GM18505 (cell line): ENCODE measurements at regions not wholly inside any gene's neighbourhood (a gene's known extent, or its start where the extent isn't known, plus 50 kb on each side); places are given as distances from the start of the nearest gene placed in this dataset.

Source experiments
- ATAC-seq: cut with Tn5 transposase; IDR thresholded peaks from one replicate; pipeline ENCODE4 v1.9.1; 2021; ENCODE audit not compliant: unreplicated experiment
- POLR2A ChIP-seq: IDR thresholded peaks from 4 replicates; pipeline ENCODE4 v1.6.1; 2011; ENCODE audit warnings: borderline replicate concordance; ENCODE audit not compliant: insufficient read depth, insufficient read length; ENCODE audit errors: extremely low read depth

DNA sequence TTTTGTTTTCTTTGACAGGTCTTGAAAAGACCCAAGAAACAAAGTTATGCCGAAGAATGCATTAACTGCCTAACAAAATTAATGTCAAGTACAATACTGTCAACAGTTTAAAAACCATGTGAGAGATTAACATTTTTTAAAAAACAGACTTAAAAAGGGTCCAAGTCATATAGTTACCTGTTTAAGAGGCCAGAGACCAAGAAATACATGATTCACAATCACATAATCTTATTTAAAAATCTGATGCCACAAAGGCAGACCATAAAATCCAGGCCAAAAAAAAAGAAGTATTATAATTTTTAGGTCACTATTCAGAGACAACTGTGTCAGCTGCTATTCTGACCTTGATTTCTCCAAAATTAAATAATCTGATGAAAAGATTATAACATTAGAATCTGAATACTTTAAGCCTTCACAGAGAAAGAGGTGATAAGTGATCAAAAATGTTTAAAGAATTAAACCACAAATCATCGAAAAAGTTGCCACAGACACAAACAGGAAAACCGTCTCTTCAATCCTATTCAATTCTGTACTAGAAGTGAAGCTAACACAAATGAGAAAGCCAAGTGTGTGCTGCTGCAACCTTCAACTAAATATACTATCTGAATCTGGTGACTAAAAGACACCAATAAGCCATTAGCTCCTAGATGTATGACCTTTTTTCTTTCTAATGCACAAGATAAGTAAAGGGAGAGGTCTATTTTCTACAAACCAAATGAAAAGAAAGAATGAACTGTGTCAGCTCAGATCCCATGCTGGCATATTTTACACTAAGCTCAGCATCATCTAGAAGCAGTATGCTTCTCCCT, 286.0 kb downstream of the ZEB2 start:
- no peak for ATAC-seq

GRCh38 chr2:144233317-144233716, 286.6 kb downstream of the ZEB2 start:
- no peak for TF ChIP-seq POLR2A
- ATAC-seq = no peak

More for the DNA sequence above, 286.0 kb downstream of the ZEB2 start:
- TF ChIP-seq POLR2A = no peak

- ATAC-seq = no peak
- no peak for TF ChIP-seq POLR2A
Measured at GRCh38 chr2:144230448-144231085, 289.4 kb downstream of the ZEB2 start.

GRCh38 chr2:144230033-144230432, 289.9 kb downstream of the ZEB2 start:
- ATAC-seq = no peak

DNA sequence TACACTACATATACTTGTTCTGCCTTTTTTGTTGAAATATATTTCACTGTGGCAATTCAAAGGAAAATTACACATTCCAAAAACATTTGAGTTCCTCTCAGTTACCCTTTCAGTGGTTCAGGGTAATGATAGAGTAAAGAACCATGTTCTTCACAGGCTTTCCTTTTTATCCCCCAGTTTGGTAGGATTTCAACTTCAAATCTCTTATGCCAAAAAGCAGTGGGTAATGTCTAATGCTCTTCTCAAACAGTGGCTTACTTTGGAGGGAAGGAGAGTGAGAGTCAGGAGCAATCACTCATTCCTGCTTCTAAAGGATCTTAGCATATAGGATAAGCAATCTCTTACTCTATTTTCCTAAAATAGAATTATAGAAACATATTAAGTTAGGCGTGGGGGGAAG, 290.6 kb downstream of the ZEB2 start:
- no peak for TF ChIP-seq POLR2A
- ATAC-seq = no peak

More at GRCh38 chr2:144230033-144230432, 289.9 kb downstream of the ZEB2 start:
- TF ChIP-seq POLR2A = no peak

- no peak for TF ChIP-seq POLR2A
- ATAC-seq = no peak
Measured at GRCh38 chr2:144227427-144228105, 292.4 kb downstream of the ZEB2 start.

DNA sequence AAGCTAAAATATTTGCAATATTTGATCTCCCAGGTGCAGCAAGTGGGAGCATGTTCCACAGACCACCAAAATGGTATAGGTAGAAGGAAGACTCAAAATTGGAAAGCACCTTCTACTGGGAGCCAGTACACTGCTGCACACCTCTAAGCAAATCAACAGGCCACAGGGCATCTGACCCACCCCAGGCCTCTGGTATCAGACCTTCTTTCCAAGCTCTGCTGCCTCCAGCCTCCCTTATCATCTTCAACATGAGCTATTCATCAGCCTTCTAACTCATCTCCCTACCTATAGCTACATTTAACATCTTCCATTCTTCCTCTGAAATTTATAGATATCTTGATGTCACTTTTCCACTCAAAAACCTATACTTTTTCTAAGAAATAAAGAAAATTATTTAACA, 294.8 kb downstream of the ZEB2 start:
- TF ChIP-seq POLR2A = no peak
- ATAC-seq = no peak

- TF ChIP-seq POLR2A = no peak
- no peak for ATAC-seq
Measured at GRCh38 chr2:144224472-144224871, 295.4 kb downstream of the ZEB2 start.

DNA sequence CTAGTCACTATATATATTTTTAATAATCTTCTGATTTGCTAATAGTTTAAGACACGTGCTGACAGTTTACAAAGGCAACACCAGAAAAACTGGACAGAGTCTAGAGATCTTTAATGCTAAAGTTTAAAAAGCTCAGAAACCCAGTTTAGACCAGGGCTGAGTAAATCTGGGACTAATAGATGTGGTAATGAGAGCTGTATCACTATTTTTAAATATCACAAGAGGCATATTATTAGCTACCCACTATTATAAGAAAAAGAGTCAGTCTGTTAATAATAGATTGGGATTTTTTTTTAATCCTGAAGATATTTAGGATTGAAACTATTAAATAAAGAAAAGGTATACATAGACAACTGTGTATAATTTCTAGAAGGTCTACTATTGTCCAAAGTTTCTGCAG, 299.9 kb downstream of the ZEB2 start:
- no peak for ATAC-seq
- TF ChIP-seq POLR2A = no peak

DNA sequence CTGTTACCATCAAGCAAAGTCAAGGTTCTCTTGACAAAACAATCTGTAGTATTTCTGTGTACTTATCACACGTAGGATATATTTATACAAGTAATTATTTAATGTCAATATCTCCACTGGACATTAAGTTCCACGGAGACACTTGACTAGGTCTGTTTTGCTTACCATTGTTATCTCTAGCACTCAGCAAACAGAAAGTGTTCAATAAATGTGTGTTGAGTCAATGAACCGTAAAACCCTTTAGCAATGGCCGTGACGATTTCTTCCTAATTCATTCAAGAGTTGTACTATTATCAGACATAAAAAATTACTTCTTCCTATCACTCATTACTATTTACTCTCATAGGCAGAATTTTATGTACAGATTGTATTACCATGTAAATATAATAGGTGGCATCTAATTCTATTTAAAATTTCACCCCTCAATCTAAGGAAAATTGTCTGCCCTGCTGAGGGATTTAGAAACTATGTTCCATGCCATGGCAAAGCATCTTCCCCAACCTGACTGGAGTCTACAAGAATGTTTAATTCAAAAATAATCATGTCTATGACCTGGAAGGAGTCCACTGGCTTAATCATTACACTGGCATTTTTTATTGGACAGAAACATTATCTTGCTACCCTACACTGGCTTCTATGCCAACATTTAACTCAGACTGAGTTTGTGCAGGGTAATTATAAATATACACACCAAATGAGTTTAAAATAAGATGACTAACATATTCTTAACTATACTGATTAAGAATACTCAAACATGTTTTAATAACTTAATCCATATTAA, 301.9 kb downstream of the ZEB2 start:
- ATAC-seq = no peak

GRCh38 chr2:144215701-144216675, 303.9 kb downstream of the ZEB2 start:
- peak; percentile 72 for ATAC-seq
- TF ChIP-seq POLR2A = no peak

More for the DNA sequence above, 301.9 kb downstream of the ZEB2 start:
- TF ChIP-seq POLR2A = no peak

GRCh38 chr2:144215207-144215606, 304.7 kb downstream of the ZEB2 start:
- ATAC-seq = no peak

More at GRCh38 chr2:144215207-144215606, 304.7 kb downstream of the ZEB2 start:
- TF ChIP-seq POLR2A = no peak
